H1 (cell line): ENCODE measurements at regions not wholly inside any gene's neighbourhood (a gene's known extent, or its start where the extent isn't known, plus 50 kb on each side); places are given as distances from the start of the nearest gene placed in this dataset.

Experiments
- BACH1 ChIP-seq: IDR thresholded peaks from 2 replicates; pipeline ENCODE4 v1.6.1; 2012; ENCODE audit warnings: low read length, improper control_type of control experiment
- GABPA ChIP-seq: IDR thresholded peaks from 2 replicates; pipeline ENCODE4 v1.6.1; 2011; ENCODE audit warnings: mild to moderate bottlenecking, low read length, moderate library complexity, borderline replicate concordance; ENCODE audit not compliant: insufficient read depth
- RBBP5 ChIP-seq: IDR thresholded peaks from 2 replicates; pipeline ENCODE4 v1.7.1; 2012; ENCODE audit warnings: low read depth, mild to moderate bottlenecking, inconsistent platforms, low read length, moderate library complexity, borderline replicate concordance
- RXRA ChIP-seq: IDR thresholded peaks from 2 replicates; pipeline ENCODE4 v1.6.1; 2011; ENCODE audit warnings: low read depth, mild to moderate bottlenecking, low read length, moderate library complexity; ENCODE audit not compliant: insufficient read depth
- SIX5 ChIP-seq: IDR thresholded peaks from 2 replicates; pipeline ENCODE4 v1.6.1; 2011; ENCODE audit warnings: mild to moderate bottlenecking, low read depth, low read length
- TBP ChIP-seq: IDR thresholded peaks from 2 replicates; pipeline ENCODE4 v1.6.1; 2011; ENCODE audit warnings: low read depth, low read length, improper control_type of control experiment

DNA sequence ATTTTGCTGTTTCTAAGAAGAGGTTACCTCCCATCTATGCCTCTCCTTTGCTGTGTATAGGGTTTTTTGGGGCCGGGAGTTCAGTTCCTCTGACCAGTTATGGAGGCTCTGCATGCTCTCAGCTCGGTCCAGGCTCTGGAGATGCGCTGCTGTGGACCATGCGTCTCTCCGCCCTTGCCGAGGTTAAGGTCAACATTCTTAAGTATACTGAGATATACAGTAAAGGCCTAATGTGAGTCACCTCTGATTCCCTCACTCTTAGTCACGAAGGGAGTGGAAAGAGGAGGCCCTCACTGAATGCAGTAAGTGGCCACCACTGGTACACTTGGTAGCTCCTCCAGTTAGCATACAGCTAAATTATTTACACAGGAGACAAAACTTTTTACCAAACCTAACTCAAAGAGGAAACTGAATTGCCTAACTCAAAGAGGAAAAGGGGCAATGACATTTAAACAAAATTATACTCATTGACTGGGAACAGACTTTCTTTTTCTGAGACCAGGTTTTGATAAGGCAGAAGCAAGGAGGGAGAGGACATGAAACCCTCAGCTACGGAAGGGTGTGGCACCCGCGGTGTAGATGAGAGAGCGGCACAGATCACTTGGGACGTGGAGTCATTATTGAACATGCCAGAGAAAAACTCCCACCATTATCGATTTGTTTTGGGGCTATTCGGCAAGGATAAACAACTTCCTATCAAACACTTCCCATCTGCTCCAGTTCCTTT is 98.7 kb downstream of the COPS8 start (continued):
- TF ChIP-seq GABPA: no peak
- TF ChIP-seq RBBP5: no peak
- TF ChIP-seq TBP: no peak
- TF ChIP-seq SIX5: no peak
- TF ChIP-seq BACH1: no peak
- TF ChIP-seq RXRA: no peak
